ENCODE measurements at regions not wholly inside any gene's neighbourhood (a gene's known extent, or its start where the extent isn't known, plus 50 kb on each side); places are given as distances from the start of the nearest gene placed in this dataset.

DNA sequence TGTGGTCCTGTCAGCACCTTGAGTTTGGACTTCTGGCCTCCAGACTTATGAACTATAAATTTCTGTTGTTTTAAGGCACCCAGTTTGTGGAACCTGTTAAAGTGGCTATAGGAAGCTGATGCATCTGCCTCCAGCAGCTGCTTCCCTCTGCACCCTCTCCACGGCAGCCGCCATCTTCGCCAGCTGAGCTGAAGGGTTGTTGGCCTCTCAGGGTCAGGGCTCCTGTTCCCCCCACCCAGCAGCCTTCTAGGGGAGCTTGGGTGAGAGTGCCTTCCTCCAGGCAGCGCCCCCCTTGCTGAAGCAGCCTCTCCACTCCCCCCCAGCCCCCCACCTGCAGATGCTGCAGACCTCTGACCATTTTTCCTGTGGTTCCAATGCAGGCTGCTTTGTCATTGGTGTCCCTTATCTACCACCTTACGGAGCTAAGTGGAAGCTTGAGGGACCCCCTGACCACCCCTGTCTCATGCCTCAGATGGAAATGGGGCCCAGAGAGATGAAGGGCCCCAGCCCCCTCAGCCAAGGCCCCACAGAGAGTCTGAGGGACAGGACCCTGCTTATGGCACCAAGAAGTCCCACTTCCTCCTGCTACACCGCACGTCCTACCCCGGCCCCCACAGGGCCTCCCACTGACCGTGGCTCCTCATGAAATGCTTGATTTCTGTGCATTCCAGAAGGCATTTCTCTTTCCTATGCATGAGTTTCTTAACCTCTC is 61.4 kb upstream of the TLE3 start:
- H3K4me3 ChIP-seq (ENCODE audit: low read depth, low read length, poor library complexity, severe bottlenecking), result no peak overlapping the region
- intact Hi-C loops (cut with micrococcal nuclease; ENCODE audit: unreplicated experiment), result no loop called here
- BruUV-seq (replicated peaks), result no TSS peak
- ChIA-PET CTCF (no interaction called here), POLR2A (ENCODE audit: low non-redundant PET) (no interaction called here)
- no peaks in the 10 kb centered on the region for H3K9me3 ChIP-seq (ENCODE audit: low read depth, low read length, poor library complexity, severe bottlenecking)
- H3K4me1 ChIP-seq (ENCODE audit: insufficient read depth, low read length, poor library complexity, severe bottlenecking), result no peaks in the 10 kb centered on the region
- H3K36me3 ChIP-seq (ENCODE audit: insufficient read depth, low read length, poor library complexity, severe bottlenecking), result no peaks in the 10 kb centered on the region
- no peak for DNase-seq (ENCODE audit: low spot score)
- TF ChIP-seq, protein P1, sequence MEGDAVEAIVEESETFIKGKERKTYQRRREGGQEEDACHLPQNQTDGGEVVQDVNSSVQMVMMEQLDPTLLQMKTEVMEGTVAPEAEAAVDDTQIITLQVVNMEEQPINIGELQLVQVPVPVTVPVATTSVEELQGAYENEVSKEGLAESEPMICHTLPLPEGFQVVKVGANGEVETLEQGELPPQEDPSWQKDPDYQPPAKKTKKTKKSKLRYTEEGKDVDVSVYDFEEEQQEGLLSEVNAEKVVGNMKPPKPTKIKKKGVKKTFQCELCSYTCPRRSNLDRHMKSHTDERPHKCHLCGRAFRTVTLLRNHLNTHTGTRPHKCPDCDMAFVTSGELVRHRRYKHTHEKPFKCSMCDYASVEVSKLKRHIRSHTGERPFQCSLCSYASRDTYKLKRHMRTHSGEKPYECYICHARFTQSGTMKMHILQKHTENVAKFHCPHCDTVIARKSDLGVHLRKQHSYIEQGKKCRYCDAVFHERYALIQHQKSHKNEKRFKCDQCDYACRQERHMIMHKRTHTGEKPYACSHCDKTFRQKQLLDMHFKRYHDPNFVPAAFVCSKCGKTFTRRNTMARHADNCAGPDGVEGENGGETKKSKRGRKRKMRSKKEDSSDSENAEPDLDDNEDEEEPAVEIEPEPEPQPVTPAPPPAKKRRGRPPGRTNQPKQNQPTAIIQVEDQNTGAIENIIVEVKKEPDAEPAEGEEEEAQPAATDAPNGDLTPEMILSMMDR (conservative IDR thresholded peaks at IDR 0.05; ENCODE audit: low read depth, low read length), result no peak
- no peak for TF ChIP-seq EZH2 (IDR thresholded peaks at IDR 0.05; ENCODE audit: borderline replicate concordance, low read depth, low read length, poor library complexity, severe bottlenecking)
- H3K27ac ChIP-seq (ENCODE audit: low read depth, low read length, poor library complexity, severe bottlenecking), result no peak overlapping the region
- H3K27me3 ChIP-seq (replicated peaks; ENCODE audit: insufficient read depth, low read depth, low read length, poor library complexity), result no peaks in the 10 kb centered on the region

DNA sequence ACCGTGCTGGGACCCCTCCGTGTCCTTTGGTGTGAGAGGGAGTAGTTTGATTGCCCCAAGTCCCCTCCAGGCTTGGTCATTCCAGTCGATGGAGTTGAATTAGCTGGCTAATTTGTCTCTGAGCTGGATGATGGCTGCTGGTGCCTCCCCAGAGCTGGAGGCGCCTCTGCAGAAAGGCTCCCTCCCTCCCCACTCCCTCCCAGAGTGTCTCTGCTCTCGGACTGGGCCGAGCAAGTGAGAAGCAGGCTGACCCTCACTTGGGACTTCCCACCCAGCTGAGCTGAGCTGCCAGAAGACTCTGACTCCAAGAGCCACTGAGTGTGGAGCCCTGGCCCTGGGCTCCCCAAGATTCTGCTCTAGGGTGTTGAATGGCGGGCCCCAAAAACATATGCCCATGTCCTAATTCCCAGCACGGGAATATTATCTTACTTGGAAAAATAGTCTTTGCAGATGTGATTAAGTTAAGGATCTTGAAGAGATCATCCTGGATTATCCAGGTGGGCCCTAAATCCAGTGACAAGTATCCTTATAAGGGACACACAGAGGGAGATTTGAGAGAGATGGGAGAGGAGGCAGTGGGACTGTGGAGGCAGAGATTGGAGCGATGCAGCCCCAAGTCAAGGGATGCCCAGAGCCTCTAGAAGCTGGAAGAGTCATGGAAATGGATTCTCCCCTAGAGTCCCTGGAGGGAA is 60.7 kb upstream of the TLE3 start:
- POLR2A ChIA-PET (ENCODE audit: low non-redundant PET), result no interaction called here
- Histone ChIP-seq H3K9me3 (ENCODE audit: low read depth, low read length, poor library complexity, severe bottlenecking) (no peaks in the 10 kb centered on the region), H3K36me3 (ENCODE audit: insufficient read depth, low read length, poor library complexity, severe bottlenecking) (no peaks in the 10 kb centered on the region), H3K27me3 (replicated peaks; ENCODE audit: insufficient read depth, low read depth, low read length, poor library complexity) (no peaks in the 10 kb centered on the region), H3K27ac (ENCODE audit: low read depth, low read length, poor library complexity, severe bottlenecking) (no peak overlapping the region), H3K4me1 (ENCODE audit: insufficient read depth, low read length, poor library complexity, severe bottlenecking) (no peaks in the 10 kb centered on the region), H3K4me3 (ENCODE audit: low read depth, low read length, poor library complexity, severe bottlenecking) (no peak overlapping the region)
- BruUV-seq (replicated peaks), result no TSS peak
- intact Hi-C loops (cut with micrococcal nuclease; ENCODE audit: unreplicated experiment), result no loop called here
- CTCF ChIA-PET, result no interaction called here
- no peak for DNase-seq (ENCODE audit: low spot score)
- TF ChIP-seq, protein P1 (conservative IDR thresholded peaks at IDR 0.05; ENCODE audit: low read depth, low read length), result no peak
- no peak for TF ChIP-seq EZH2 (IDR thresholded peaks at IDR 0.05; ENCODE audit: borderline replicate concordance, low read depth, low read length, poor library complexity, severe bottlenecking)

DNA sequence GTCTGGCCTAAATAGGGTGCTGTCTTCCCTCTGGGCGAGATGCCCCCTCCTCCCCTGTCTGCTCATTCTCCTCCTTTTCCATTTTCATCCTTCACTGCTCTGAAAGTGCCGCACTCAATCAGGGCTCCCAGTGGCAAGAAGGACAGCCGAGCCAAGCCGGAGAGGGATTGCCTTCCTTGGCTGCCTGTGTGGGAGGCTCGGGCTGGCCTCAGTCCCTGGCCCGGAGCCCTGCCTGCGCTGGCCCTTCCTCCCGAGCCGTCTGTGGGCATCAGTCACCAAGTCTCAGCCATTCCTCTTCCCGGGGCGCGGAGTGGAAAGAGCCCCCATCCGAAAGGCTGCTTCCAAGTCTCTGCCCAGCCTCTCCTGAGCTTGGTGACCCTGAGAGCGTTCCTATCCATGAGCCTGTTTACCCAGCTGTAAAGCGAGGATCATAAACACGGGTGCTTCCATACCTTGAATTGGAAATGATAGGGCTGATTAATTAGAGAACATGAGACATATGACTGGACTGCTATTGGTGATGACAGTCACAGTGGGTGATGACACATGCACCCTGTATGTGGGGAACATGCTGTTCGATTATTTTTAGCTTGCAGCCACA is 59.1 kb upstream of the TLE3 start:
- Histone ChIP-seq H3K4me1 (ENCODE audit: insufficient read depth, low read length, poor library complexity, severe bottlenecking) (no peaks in the 10 kb centered on the region), H3K9me3 (ENCODE audit: low read depth, low read length, poor library complexity, severe bottlenecking) (no peaks in the 10 kb centered on the region), H3K27me3 (replicated peaks; ENCODE audit: insufficient read depth, low read depth, low read length, poor library complexity) (no peaks in the 10 kb centered on the region), H3K4me3 (ENCODE audit: low read depth, low read length, poor library complexity, severe bottlenecking) (no peak overlapping the region), H3K36me3 (ENCODE audit: insufficient read depth, low read length, poor library complexity, severe bottlenecking) (no peaks in the 10 kb centered on the region), H3K27ac (ENCODE audit: low read depth, low read length, poor library complexity, severe bottlenecking) (no peak overlapping the region)
- POLR2A ChIA-PET (ENCODE audit: low non-redundant PET), result no interaction called here
- BruUV-seq (replicated peaks), result no TSS peak
- intact Hi-C loops (cut with micrococcal nuclease; ENCODE audit: unreplicated experiment), result no loop called here
- no peak for DNase-seq (ENCODE audit: low spot score)
- CTCF ChIA-PET, result no interaction called here
- TF ChIP-seq, protein P1 (conservative IDR thresholded peaks at IDR 0.05; ENCODE audit: low read depth, low read length), result no peak
- no peak for TF ChIP-seq EZH2 (IDR thresholded peaks at IDR 0.05; ENCODE audit: borderline replicate concordance, low read depth, low read length, poor library complexity, severe bottlenecking)

Measured in A673 (cell line).